GM19395 (cell line): ENCODE measurements at regions not wholly inside any gene's neighbourhood (a gene's known extent, or its start where the extent isn't known, plus 50 kb on each side); places are given as distances from the start of the nearest gene placed in this dataset.

ENCODE experiments used
- ATAC-seq: cut with Tn5 transposase; IDR thresholded peaks from one replicate; pipeline ENCODE4 v1.9.1; 2021; ENCODE audit warnings: mild to moderate bottlenecking, moderate library complexity; ENCODE audit not compliant: unreplicated experiment

- no peak for ATAC-seq
Measured at GRCh38 chr7:67807826-67808225, 811.2 kb downstream of the TYW1 start.

- no peak for ATAC-seq
Measured at GRCh38 chr7:67809586-67809985, 813.0 kb downstream of the TYW1 start.

GRCh38 chr7:67813621-67814292 lies 817.1 kb downstream of the TYW1 start:
- ATAC-seq = no peak

- ATAC-seq = no peak
Measured at GRCh38 chr7:67817481-67817880, 820.8 kb downstream of the TYW1 start.

- no peak for ATAC-seq
Measured at GRCh38 chr7:67821116-67821515, 824.5 kb downstream of the TYW1 start.

GRCh38 chr7:67823345-67823744 lies 826.7 kb downstream of the TYW1 start:
- no peak for ATAC-seq

- no peak for ATAC-seq
Measured at GRCh38 chr7:67825356-67825755, 828.7 kb downstream of the TYW1 start.

GRCh38 chr7:67841896-67842295 lies 845.3 kb downstream of the TYW1 start:
- no peak for ATAC-seq

GRCh38 chr7:67842571-67842970 lies 845.9 kb downstream of the TYW1 start:
- ATAC-seq = no peak

- ATAC-seq = no peak
Measured at GRCh38 chr7:67843001-67843565, 846.5 kb downstream of the TYW1 start.

- ATAC-seq = no peak
Measured at GRCh38 chr7:67843615-67844014, 847.0 kb downstream of the TYW1 start.

GRCh38 chr7:67847092-67847787 lies 850.6 kb downstream of the TYW1 start:
- no peak for ATAC-seq

- no peak for ATAC-seq
Measured at GRCh38 chr7:67854221-67855178, 857.9 kb downstream of the TYW1 start.

GRCh38 chr7:67855322-67855721 lies 858.7 kb downstream of the TYW1 start:
- ATAC-seq = no peak

- no peak for ATAC-seq
Measured at GRCh38 chr7:67856046-67856445, 859.4 kb downstream of the TYW1 start.

GRCh38 chr7:67857698-67858097 lies 861.1 kb downstream of the TYW1 start:
- ATAC-seq = no peak

- no peak for ATAC-seq
Measured at GRCh38 chr7:67858931-67859330, 862.3 kb downstream of the TYW1 start.

GRCh38 chr7:67863911-67864310 lies 867.3 kb downstream of the TYW1 start:
- no peak for ATAC-seq

- no peak for ATAC-seq
Measured at GRCh38 chr7:67866054-67866453, 869.4 kb downstream of the TYW1 start.

- ATAC-seq = no peak
Measured at GRCh38 chr7:67866812-67867211, 870.2 kb downstream of the TYW1 start.

GRCh38 chr7:67870396-67870795 lies 873.8 kb downstream of the TYW1 start:
- no peak for ATAC-seq
